ENCODE measurements at regions not wholly inside any gene's neighbourhood (a gene's known extent, or its start where the extent isn't known, plus 50 kb on each side); places are given as distances from the start of the nearest gene placed in this dataset.

- no peak overlapping the region for H3K4me3 ChIP-seq (ENCODE audit: low read depth, low read length)
- DNase-seq: no peak
- no peak overlapping the region for H2BK120ac ChIP-seq (ENCODE audit: insufficient read depth, low read length, poor library complexity)
- H3K4me2 ChIP-seq (ENCODE audit: low read length): no peak overlapping the region
- no peak overlapping the region for H4K8ac ChIP-seq (ENCODE audit: low read depth, low read length)
- no peak overlapping the region for H3K4ac ChIP-seq (ENCODE audit: low read depth, low read length)
- no peak overlapping the region for H2BK12ac ChIP-seq (ENCODE audit: low read length)
- H3K27ac ChIP-seq (ENCODE audit: low read depth, low read length): no peak overlapping the region
- H3K14ac ChIP-seq (ENCODE audit: low read length): no peak overlapping the region
- H3K27me3 ChIP-seq (ENCODE audit: insufficient read depth, low read length): no peaks in the 10 kb centered on the region
- H2AK5ac ChIP-seq (ENCODE audit: low read length): no peak overlapping the region
- H3K23ac ChIP-seq (ENCODE audit: low read length): no peak overlapping the region
- no peaks in the 10 kb centered on the region for H3K4me1 ChIP-seq (ENCODE audit: control insufficient read depth in 1 of 2, insufficient read depth in 2 of 2, low read length in 2 of 2)
- no peak overlapping the region for H4K12ac ChIP-seq (ENCODE audit: low read depth, low read length)
- no peak overlapping the region for H2AFZ ChIP-seq (ENCODE audit: insufficient read depth, low read length, poor library complexity)
- H3K79me2 ChIP-seq (ENCODE audit: control insufficient read depth, insufficient read depth, low read length, poor library complexity): no peaks in the 10 kb centered on the region
- no peaks in the 10 kb centered on the region for H3K9me3 ChIP-seq (ENCODE audit: insufficient read depth, low read depth, low read length)
- WGBS (ENCODE audit: extremely low coverage, insufficient coverage, insufficient read length): no CpG with 5 or more reads among the region's 2 CpGs
- H3K9ac ChIP-seq (ENCODE audit: low read length): no peak overlapping the region
- H4K91ac ChIP-seq (ENCODE audit: low read depth, low read length): no peak overlapping the region
- no peak overlapping the region for H2BK5ac ChIP-seq (ENCODE audit: low read depth, low read length, poor library complexity)
- no peak overlapping the region for H3K18ac ChIP-seq (ENCODE audit: low read length)
- no peaks in the 10 kb centered on the region for H3K36me3 ChIP-seq (ENCODE audit: control insufficient read depth in 1 of 2, insufficient read depth in 2 of 2, low read length in 2 of 2)
- H3K79me1 ChIP-seq (ENCODE audit: low read length): no peaks in the 10 kb centered on the region
Measured at GRCh38 chr13:90958866-90959265, 388.6 kb upstream of the MIR17HG start.

GRCh38 chr13:90968166-90968904, 379.2 kb upstream of the MIR17HG start:
- no peak overlapping the region for H3K4me3 ChIP-seq (ENCODE audit: low read depth, low read length)
- H2BK5ac ChIP-seq (ENCODE audit: low read depth, low read length, poor library complexity): no peak overlapping the region
- no peak overlapping the region for H3K23ac ChIP-seq (ENCODE audit: low read length)
- no peak overlapping the region for H3K4me2 ChIP-seq (ENCODE audit: low read length)
- no CpG with 5 or more reads among the region's 2 CpGs for WGBS (ENCODE audit: extremely low coverage, insufficient coverage, insufficient read length)
- H3K14ac ChIP-seq (ENCODE audit: low read length): no peak overlapping the region
- no peak overlapping the region for H2BK120ac ChIP-seq (ENCODE audit: insufficient read depth, low read length, poor library complexity)
- H3K36me3 ChIP-seq (ENCODE audit: control insufficient read depth in 1 of 2, insufficient read depth in 2 of 2, low read length in 2 of 2): no peaks in the 10 kb centered on the region
- no peaks in the 10 kb centered on the region for H3K79me2 ChIP-seq (ENCODE audit: control insufficient read depth, insufficient read depth, low read length, poor library complexity)
- H4K12ac ChIP-seq (ENCODE audit: low read depth, low read length): no peak overlapping the region
- H3K4me1 ChIP-seq (ENCODE audit: control insufficient read depth in 1 of 2, insufficient read depth in 2 of 2, low read length in 2 of 2): no peaks in the 10 kb centered on the region
- H3K9me3 ChIP-seq (ENCODE audit: insufficient read depth, low read depth, low read length): no peaks in the 10 kb centered on the region
- H3K9ac ChIP-seq (ENCODE audit: low read length): no peak overlapping the region
- no peak overlapping the region for H3K4ac ChIP-seq (ENCODE audit: low read depth, low read length)
- no peak overlapping the region for H3K27ac ChIP-seq (ENCODE audit: low read depth, low read length)
- no peak for DNase-seq
- no peaks in the 10 kb centered on the region for H3K79me1 ChIP-seq (ENCODE audit: low read length)
- H3K27me3 ChIP-seq (ENCODE audit: insufficient read depth, low read length): no peaks in the 10 kb centered on the region
- H4K91ac ChIP-seq (ENCODE audit: low read depth, low read length): no peak overlapping the region
- H2BK12ac ChIP-seq (ENCODE audit: low read length): no peak overlapping the region
- no peak overlapping the region for H3K18ac ChIP-seq (ENCODE audit: low read length)
- no peak overlapping the region for H2AFZ ChIP-seq (ENCODE audit: insufficient read depth, low read length, poor library complexity)
- no peak overlapping the region for H4K8ac ChIP-seq (ENCODE audit: low read depth, low read length)
- H2AK5ac ChIP-seq (ENCODE audit: low read length): no peak overlapping the region

- Histone ChIP-seq H3K23ac (ENCODE audit: low read length) (no peak overlapping the region), H3K4me3 (ENCODE audit: low read depth, low read length) (no peak overlapping the region), H3K27me3 (ENCODE audit: insufficient read depth, low read length) (no peaks in the 10 kb centered on the region), H2BK12ac (ENCODE audit: low read length) (no peak overlapping the region), H2AK5ac (ENCODE audit: low read length) (no peak overlapping the region), H4K91ac (ENCODE audit: low read depth, low read length) (no peak overlapping the region), H3K4ac (ENCODE audit: low read depth, low read length) (no peak overlapping the region), H3K18ac (ENCODE audit: low read length) (no peak overlapping the region), H2AFZ (ENCODE audit: insufficient read depth, low read length, poor library complexity) (no peak overlapping the region), H3K4me2 (ENCODE audit: low read length) (no peak overlapping the region), H3K4me1 (ENCODE audit: control insufficient read depth in 1 of 2, insufficient read depth in 2 of 2, low read length in 2 of 2) (no peaks in the 10 kb centered on the region), H3K9ac (ENCODE audit: low read length) (no peak overlapping the region), H4K8ac (ENCODE audit: low read depth, low read length) (no peak overlapping the region), H3K79me2 (ENCODE audit: control insufficient read depth, insufficient read depth, low read length, poor library complexity) (no peaks in the 10 kb centered on the region), H3K79me1 (ENCODE audit: low read length) (no peaks in the 10 kb centered on the region), H3K9me3 (ENCODE audit: insufficient read depth, low read depth, low read length) (no peaks in the 10 kb centered on the region), H2BK120ac (ENCODE audit: insufficient read depth, low read length, poor library complexity) (no peak overlapping the region), H2BK5ac (ENCODE audit: low read depth, low read length, poor library complexity) (no peak overlapping the region), H3K14ac (ENCODE audit: low read length) (no peak overlapping the region), H3K36me3 (ENCODE audit: control insufficient read depth in 1 of 2, insufficient read depth in 2 of 2, low read length in 2 of 2) (no peaks in the 10 kb centered on the region), H3K27ac (ENCODE audit: low read depth, low read length) (no peak overlapping the region), H4K12ac (ENCODE audit: low read depth, low read length) (no peak overlapping the region)
- WGBS (ENCODE audit: extremely low coverage, insufficient coverage, insufficient read length): no CpG with 5 or more reads among the region's 3 CpGs
- no peak for DNase-seq
Measured at GRCh38 chr13:90974249-90974975, 373.1 kb upstream of the MIR17HG start.

GRCh38 chr13:90979059-90979458, 368.4 kb upstream of the MIR17HG start:
- Histone ChIP-seq H3K36me3 (ENCODE audit: control insufficient read depth in 1 of 2, insufficient read depth in 2 of 2, low read length in 2 of 2) (no peaks in the 10 kb centered on the region), H3K9ac (ENCODE audit: low read length) (no peak overlapping the region), H4K91ac (ENCODE audit: low read depth, low read length) (no peak overlapping the region), H3K79me1 (ENCODE audit: low read length) (no peaks in the 10 kb centered on the region), H3K79me2 (ENCODE audit: control insufficient read depth, insufficient read depth, low read length, poor library complexity) (no peaks in the 10 kb centered on the region), H2AFZ (ENCODE audit: insufficient read depth, low read length, poor library complexity) (no peak overlapping the region), H3K9me3 (ENCODE audit: insufficient read depth, low read depth, low read length) (no peaks in the 10 kb centered on the region), H2BK12ac (ENCODE audit: low read length) (no peak overlapping the region), H3K4me2 (ENCODE audit: low read length) (no peak overlapping the region), H3K4me3 (ENCODE audit: low read depth, low read length) (no peak overlapping the region), H4K12ac (ENCODE audit: low read depth, low read length) (no peak overlapping the region), H3K4ac (ENCODE audit: low read depth, low read length) (no peak overlapping the region), H3K18ac (ENCODE audit: low read length) (no peak overlapping the region), H3K23ac (ENCODE audit: low read length) (no peak overlapping the region), H4K8ac (ENCODE audit: low read depth, low read length) (no peak overlapping the region), H2BK120ac (ENCODE audit: insufficient read depth, low read length, poor library complexity) (no peak overlapping the region), H2BK5ac (ENCODE audit: low read depth, low read length, poor library complexity) (no peak overlapping the region), H3K27me3 (ENCODE audit: insufficient read depth, low read length) (no peaks in the 10 kb centered on the region), H3K27ac (ENCODE audit: low read depth, low read length) (no peak overlapping the region), H3K14ac (ENCODE audit: low read length) (no peak overlapping the region), H3K4me1 (ENCODE audit: control insufficient read depth in 1 of 2, insufficient read depth in 2 of 2, low read length in 2 of 2) (no peaks in the 10 kb centered on the region), H2AK5ac (ENCODE audit: low read length) (no peak overlapping the region)
- WGBS (ENCODE audit: extremely low coverage, insufficient coverage, insufficient read length): no CpG with 5 or more reads among the region's 3 CpGs
- no peak for DNase-seq

Data from trophoblast cell (in vitro differentiated cells and primary cell).